H1 (cell line): ENCODE measurements at regions not wholly inside any gene's neighbourhood (a gene's known extent, or its start where the extent isn't known, plus 50 kb on each side); places are given as distances from the start of the nearest gene placed in this dataset.

Experiments
- ASH2L ChIP-seq: fragments of 200-600, 300-600 bp; sonication (generic); IDR thresholded peaks from one replicate; pipeline ENCODE4 v1.7.1; 2017; ENCODE audit warnings: low read length
- CBX5 ChIP-seq: fragments of 300-800, 300-1000 bp; sonication (generic); IDR thresholded peaks from 2 replicates; pipeline ENCODE4 v1.7.1; 2016; ENCODE audit warnings: antibody characterized with exemption, low read length, low read depth
- CTCF ChIP-seq, 3 experiments: IDR thresholded peaks; 1 replicate in 2 of 3; 2 replicates in 1 of 3; pipeline versions ENCODE4 v1.5.1 to v1.6.1; 2011; ENCODE audit warnings: low read length in 3 of 3, mild to moderate bottlenecking in 3 of 3, inconsistent platforms in 2 of 3, low read depth in 1 of 3, moderate library complexity in 1 of 3; ENCODE audit not compliant: insufficient read depth in 1 of 3; ENCODE audit errors: control extremely low read depth in 1 of 3
- EGR1 ChIP-seq: IDR thresholded peaks from 2 replicates; pipeline ENCODE4 v1.6.1; 2011; ENCODE audit warnings: low read depth, low read length, borderline replicate concordance
- KDM1A ChIP-seq: fragments of 200-600, 300-600 bp; sonication (generic); IDR thresholded peaks from 2 replicates; pipeline ENCODE4 v1.7.1; 2016; ENCODE audit warnings: mild to moderate bottlenecking, low read length, borderline replicate concordance
- POLR2AphosphoS5 ChIP-seq: IDR thresholded peaks from 2 replicates; pipeline ENCODE4 v1.6.1; 2011; ENCODE audit warnings: low read depth, low read length
- TEAD4 ChIP-seq: IDR thresholded peaks from 2 replicates; pipeline ENCODE4 v1.6.1; 2012; ENCODE audit warnings: low read depth, low read length, inconsistent platforms, mixed read lengths
- YY1 ChIP-seq: IDR thresholded peaks from 2 replicates; pipeline ENCODE4 v1.6.1; 2011; ENCODE audit warnings: low read depth, mild to moderate bottlenecking, low read length

GRCh38 chr2:129212299-129212958 is 767.0 kb upstream of the RAB6C start (continued):
- TF ChIP-seq CTCF (IDR thresholded peaks at IDR 0.05; ENCODE audit: control extremely low read depth in 1 of 3, insufficient read depth in 1 of 3, low read depth in 1 of 3, low read length in 3 of 3) (no peak), CBX5 (no peak), ASH2L (no peak), EGR1 (no peak), KDM1A (no peak), YY1 (no peak), POLR2AphosphoS5 (no peak), TEAD4 (no peak)
